ENCODE measurements at regions not wholly inside any gene's neighbourhood (a gene's known extent, or its start where the extent isn't known, plus 50 kb on each side); places are given as distances from the start of the nearest gene placed in this dataset.

- TF ChIP-seq, protein P1, sequence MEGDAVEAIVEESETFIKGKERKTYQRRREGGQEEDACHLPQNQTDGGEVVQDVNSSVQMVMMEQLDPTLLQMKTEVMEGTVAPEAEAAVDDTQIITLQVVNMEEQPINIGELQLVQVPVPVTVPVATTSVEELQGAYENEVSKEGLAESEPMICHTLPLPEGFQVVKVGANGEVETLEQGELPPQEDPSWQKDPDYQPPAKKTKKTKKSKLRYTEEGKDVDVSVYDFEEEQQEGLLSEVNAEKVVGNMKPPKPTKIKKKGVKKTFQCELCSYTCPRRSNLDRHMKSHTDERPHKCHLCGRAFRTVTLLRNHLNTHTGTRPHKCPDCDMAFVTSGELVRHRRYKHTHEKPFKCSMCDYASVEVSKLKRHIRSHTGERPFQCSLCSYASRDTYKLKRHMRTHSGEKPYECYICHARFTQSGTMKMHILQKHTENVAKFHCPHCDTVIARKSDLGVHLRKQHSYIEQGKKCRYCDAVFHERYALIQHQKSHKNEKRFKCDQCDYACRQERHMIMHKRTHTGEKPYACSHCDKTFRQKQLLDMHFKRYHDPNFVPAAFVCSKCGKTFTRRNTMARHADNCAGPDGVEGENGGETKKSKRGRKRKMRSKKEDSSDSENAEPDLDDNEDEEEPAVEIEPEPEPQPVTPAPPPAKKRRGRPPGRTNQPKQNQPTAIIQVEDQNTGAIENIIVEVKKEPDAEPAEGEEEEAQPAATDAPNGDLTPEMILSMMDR (IDR thresholded peaks at IDR 0.05) = no peak
- no peak for TF ChIP-seq POLR2AphosphoS5 (IDR thresholded peaks at IDR 0.05)
- no peak for TF ChIP-seq POLR2A (IDR thresholded peaks at IDR 0.05)
- TF ChIP-seq EP300 (IDR thresholded peaks at IDR 0.05) = no peak
Measured at GRCh38 chr12:5348491-5348890, 83.4 kb upstream of the NTF3 start.

All from sigmoid colon (tissue), 4 donors.